Liver (tissue), 8 donors: ENCODE measurements at regions not wholly inside any gene's neighbourhood (a gene's known extent, or its start where the extent isn't known, plus 50 kb on each side); places are given as distances from the start of the nearest gene placed in this dataset.

ENCODE experiments used
- DNase-seq: peaks from one replicate; pipeline ENCODE4 v3.0.0-alpha.2; 2017; ENCODE audit warnings: low spot score
- H3K27ac ChIP-seq, 2 donors: one replicate each; pipeline ENCODE4 v1.7.0; 2013; ENCODE audit warnings: inconsistent platforms in 2 of 2, low read length in 2 of 2, control low read depth in 1 of 2, low read depth in 1 of 2, mild to moderate bottlenecking in 1 of 2
- H3K27me3 ChIP-seq, 4 donors: one replicate each; pipeline versions ENCODE4 v1.6.1 to v1.7.0; 2013; ENCODE audit warnings: low read length in 3 of 4, inconsistent platforms in 1 of 4, mild to moderate bottlenecking in 1 of 4, moderate library complexity in 1 of 4; ENCODE audit not compliant: control insufficient read depth in 4 of 4, insufficient read depth in 4 of 4
- H3K36me3 ChIP-seq, 4 donors: one replicate each; pipeline versions ENCODE4 v1.6.1 to v1.7.0; 2013; ENCODE audit warnings: low read length in 3 of 4, mild to moderate bottlenecking in 3 of 4, low read depth in 1 of 4, moderate library complexity in 1 of 4; ENCODE audit not compliant: control insufficient read depth in 4 of 4, insufficient read depth in 3 of 4
- H3K4me1 ChIP-seq, 4 donors: one replicate each; pipeline versions ENCODE4 v1.6.1 to v1.7.0; 2013; ENCODE audit warnings: low read length in 3 of 4, mild to moderate bottlenecking in 3 of 4, moderate library complexity in 1 of 4; ENCODE audit not compliant: control insufficient read depth in 4 of 4, insufficient read depth in 4 of 4
- H3K4me3 ChIP-seq, 3 donors: one replicate each; pipeline versions ENCODE4 v1.6.1 to v1.7.0; 2013; ENCODE audit warnings: low read length in 3 of 3, control low read depth in 1 of 3, low read depth in 1 of 3, mild to moderate bottlenecking in 1 of 3
- H3K9ac ChIP-seq, 2 donors: one replicate each; pipeline ENCODE4 v1.7.0; 2013; ENCODE audit warnings: low read length in 2 of 2, mild to moderate bottlenecking in 2 of 2, moderate library complexity in 2 of 2, control low read depth in 1 of 2, low read depth in 1 of 2
- H3K9me3 ChIP-seq, 4 donors: one replicate each; pipeline versions ENCODE4 v1.6.1 to v1.7.0; 2013; ENCODE audit warnings: low read length in 3 of 4; ENCODE audit not compliant: control insufficient read depth in 4 of 4
- ATF3 ChIP-seq: IDR thresholded peaks from 2 replicates; pipeline ENCODE4 v1.6.1; 2016; ENCODE audit warnings: antibody characterized with exemption
- CTCF ChIP-seq: fragments of 150-350 bp; IDR thresholded peaks from 2 replicates; pipeline ENCODE4 v1.5.1; 2017; ENCODE audit warnings: improper control_type of control experiment, low read depth, low read length; ENCODE audit not compliant: missing input control
- EGR1 ChIP-seq, 2 donors: IDR thresholded peaks; 2 replicates each; pipeline ENCODE4 v1.6.1; 2016 to 2018; ENCODE audit warnings: antibody characterized with exemption in 2 of 2, low read depth in 2 of 2
- FOXA1 ChIP-seq: IDR thresholded peaks from 2 replicates; pipeline ENCODE4 v1.6.1; 2016; ENCODE audit warnings: antibody characterized with exemption
- FOXA2 ChIP-seq: IDR thresholded peaks from 2 replicates; pipeline ENCODE4 v1.6.1; 2016; ENCODE audit warnings: antibody characterized with exemption
- GABPA ChIP-seq, 2 donors: IDR thresholded peaks in 1 of 2; conservative IDR thresholded peaks in 1 of 2; 2 replicates each; pipeline ENCODE4 v1.6.1; 2016; ENCODE audit warnings: antibody characterized with exemption in 2 of 2, mild to moderate bottlenecking in 1 of 2, moderate library complexity in 1 of 2
- HNF4A ChIP-seq, 2 donors: conservative IDR thresholded peaks; 2 replicates each; pipeline ENCODE4 v1.6.1; 2016; ENCODE audit warnings: antibody characterized with exemption in 2 of 2, mild to moderate bottlenecking in 2 of 2
- JUND ChIP-seq, 2 donors: IDR thresholded peaks; 2 replicates each; pipeline ENCODE4 v1.6.1; 2016; ENCODE audit warnings: antibody characterized with exemption in 2 of 2
- MAX ChIP-seq: IDR thresholded peaks from 2 replicates; pipeline ENCODE4 v1.6.1; 2016; ENCODE audit warnings: antibody characterized with exemption
- NR2F2 ChIP-seq: IDR thresholded peaks from 2 replicates; pipeline ENCODE4 v1.6.1; 2016; ENCODE audit warnings: antibody characterized with exemption
- RAD21 ChIP-seq, 2 donors: IDR thresholded peaks; 2 replicates each; pipeline ENCODE4 v1.6.1; 2016; ENCODE audit warnings: antibody characterized with exemption in 2 of 2, mild to moderate bottlenecking in 2 of 2
- REST ChIP-seq: IDR thresholded peaks from 2 replicates; pipeline ENCODE4 v1.6.1; 2016; ENCODE audit warnings: antibody characterized with exemption, mild to moderate bottlenecking
- RXRA ChIP-seq, 2 donors: IDR thresholded peaks; 2 replicates each; pipeline ENCODE4 v1.6.1; 2017 to 2018; ENCODE audit warnings: antibody characterized with exemption in 2 of 2, mild to moderate bottlenecking in 1 of 2
- SP1 ChIP-seq: IDR thresholded peaks from 2 replicates; pipeline ENCODE4 v1.6.1; 2018; ENCODE audit warnings: antibody characterized with exemption, mild to moderate bottlenecking
- TAF1 ChIP-seq: conservative IDR thresholded peaks from 2 replicates; pipeline ENCODE4 v1.6.1; 2016; ENCODE audit warnings: antibody characterized with exemption, mild to moderate bottlenecking
- YY1 ChIP-seq: IDR thresholded peaks from 2 replicates; pipeline ENCODE4 v1.6.1; 2016; ENCODE audit warnings: antibody characterized with exemption, mild to moderate bottlenecking
- WGBS: extraction: QIAGEN DNeasy Blood & Tissue Kit; methylation state at CpG from one replicate; pipeline ENCODE4 v1.1.7; 2013; 5-methylcytosine and 5-hydroxymethylcytosine counted together
- donor health status: healthy.
- donor health status: healthy.
- donor health status: healthy.
- donor health status: healthy.
- donor health status: healthy.

- H3K9ac ChIP-seq = no peak overlapping the region
- H3K36me3 ChIP-seq = no peaks in the 10 kb centered on the region
- no peak overlapping the region for H3K4me3 ChIP-seq
- peaks cover 0 to 3% (median 0%) of the 10 kb centered on the region in 4 donors for H3K27me3 ChIP-seq
- DNase-seq = no peak
- no peak for TF ChIP-seq HNF4A (conservative IDR thresholded peaks at IDR 0.05)
- no peak for TF ChIP-seq ATF3
- no peak for TF ChIP-seq FOXA2
- TF ChIP-seq REST = no peak
- no peak for TF ChIP-seq MAX
- no peak for TF ChIP-seq SP1
- H3K9me3 ChIP-seq = no peaks in the 10 kb centered on the region
- no peaks in the 10 kb centered on the region for H3K4me1 ChIP-seq
- H3K27ac ChIP-seq = no peak overlapping the region
Measured at GRCh38 chr12:105483691-105484090, 153.2 kb downstream of the C12orf75 start.

- Histone ChIP-seq H3K4me3 (no peak overlapping the region), H3K36me3 (no peaks in the 10 kb centered on the region), H3K9ac (no peak overlapping the region), H3K27me3 (peaks cover 0 to 3% (median 0%) of the 10 kb centered on the region in 4 donors), H3K4me1 (no peaks in the 10 kb centered on the region), H3K9me3 (no peaks in the 10 kb centered on the region), H3K27ac (no peak overlapping the region)
- TF ChIP-seq SP1 = peak; percentile 28
- peak; percentile 20 to 39 for TF ChIP-seq RAD21 (IDR thresholded peaks at IDR 0.05)
- no peak for TF ChIP-seq RXRA (IDR thresholded peaks at IDR 0.05)
- TF ChIP-seq NR2F2 = peak; percentile 55
- TF ChIP-seq EGR1 (IDR thresholded peaks at IDR 0.05; ENCODE audit: low read depth in 2 of 2) = no peak
- DNase-seq = no peak
- WGBS = 68% methylated on average over 8 of the region's 8 CpGs
Measured at GRCh38 chr12:105485321-105485910, 154.9 kb downstream of the C12orf75 start.

- peaks cover 0 to 2% (median 0%) of the 10 kb centered on the region in 4 donors for H3K27me3 ChIP-seq
- H3K9ac ChIP-seq = no peak overlapping the region
- no peak overlapping the region for H3K4me3 ChIP-seq
- H3K4me1 ChIP-seq = no peaks in the 10 kb centered on the region
- 82% methylated on average over 3 of the region's 3 CpGs for WGBS
- H3K27ac ChIP-seq = no peak overlapping the region
- H3K9me3 ChIP-seq = no peaks in the 10 kb centered on the region
- no peak for DNase-seq
- H3K36me3 ChIP-seq = no peaks in the 10 kb centered on the region
- no peak for TF ChIP-seq YY1
- no peak for TF ChIP-seq HNF4A (conservative IDR thresholded peaks at IDR 0.05)
- TF ChIP-seq NR2F2 = no peak
- no peak for TF ChIP-seq FOXA1
- no peak for TF ChIP-seq JUND (IDR thresholded peaks at IDR 0.05)
- no peak for TF ChIP-seq REST
- TF ChIP-seq ATF3 = no peak
- TF ChIP-seq TAF1 = no peak
- no peak for TF ChIP-seq EGR1 (IDR thresholded peaks at IDR 0.05; ENCODE audit: low read depth in 2 of 2)
- TF ChIP-seq CTCF = no peak
- no peak for TF ChIP-seq RXRA (IDR thresholded peaks at IDR 0.05)
- no peak for TF ChIP-seq GABPA (IDR thresholded peaks at IDR 0.05 in 1 of 2, conservative IDR thresholded peaks at IDR 0.05 in 1 of 2)
- TF ChIP-seq MAX = no peak
- TF ChIP-seq FOXA2 = no peak
Measured at GRCh38 chr12:105485921-105486320, 155.4 kb downstream of the C12orf75 start.
